Effector memory CD8-positive, alpha-beta T cell (primary cell): ENCODE measurements at regions not wholly inside any gene's neighbourhood (a gene's known extent, or its start where the extent isn't known, plus 50 kb on each side); places are given as distances from the start of the nearest gene placed in this dataset.

Experiments
- ATAC-seq: fragments of 150-1000 bp; cut with Tn5 transposase; replicated peaks from 2 replicates; pipeline ENCODE4 v1.10.0; 2021; ENCODE audit warnings: mild to moderate bottlenecking, moderate library complexity
- DNase-seq, 3 experiments: peaks; one replicate each; pipeline ENCODE4 v3.0.0; 2021
- H3K27ac Mint-ChIP-seq, 2 donors: one replicate each; pipeline ENCODE4 v1.8.0; 2022; ENCODE audit warnings: mild to moderate bottlenecking in 2 of 2, mixed read lengths in 2 of 2, moderate library complexity in 2 of 2
- H3K27me3 Mint-ChIP-seq, 2 donors: one replicate each; pipeline ENCODE4 v1.8.0; 2022; ENCODE audit warnings: mixed read lengths in 2 of 2
- H3K36me3 Mint-ChIP-seq: one replicate; pipeline ENCODE4 v1.8.0; 2022; ENCODE audit warnings: mild to moderate bottlenecking, moderate library complexity, mixed read lengths; ENCODE audit not compliant: insufficient read depth
- H3K4me1 Mint-ChIP-seq, 2 donors: one replicate each; pipeline ENCODE4 v1.8.0; 2022; ENCODE audit warnings: low read depth in 2 of 2, mixed read lengths in 2 of 2
- H3K4me3 Mint-ChIP-seq, 2 donors: one replicate each; pipeline ENCODE4 v1.8.0; 2022; ENCODE audit warnings: mild to moderate bottlenecking in 2 of 2, mixed read lengths in 2 of 2, moderate library complexity in 2 of 2
- H3K9me3 Mint-ChIP-seq, 2 donors: one replicate each; pipeline ENCODE4 v1.8.0; 2022; ENCODE audit warnings: mixed read lengths in 2 of 2

DNA sequence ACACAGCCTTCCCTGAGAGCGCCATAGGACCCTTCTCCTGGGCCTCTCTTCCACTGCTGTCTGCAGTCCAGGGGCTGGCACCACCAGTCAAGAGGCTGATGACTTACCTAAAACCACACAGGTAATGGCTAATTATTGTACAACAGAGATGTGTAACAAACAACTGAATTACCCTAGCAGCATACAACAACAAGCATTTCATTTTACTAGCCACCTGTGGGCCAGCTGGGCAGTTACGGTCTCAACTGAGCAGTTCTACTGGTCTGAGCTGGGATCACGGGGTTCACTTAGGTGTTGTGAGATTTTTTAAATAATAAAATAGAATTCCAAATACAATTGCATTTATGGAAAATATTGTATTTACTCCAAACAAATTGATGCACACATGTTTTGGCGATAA lies 431.9 kb downstream of the TNS3 start:
- H3K27me3 Mint-ChIP-seq, result no peaks in the 10 kb centered on the region
- no peaks in the 10 kb centered on the region for H3K4me1 Mint-ChIP-seq
- ATAC-seq, result no peak
- DNase-seq, result no peak
- peaks cover 9 to 10% of the 10 kb centered on the region in 2 donors for H3K9me3 Mint-ChIP-seq
- no peak overlapping the region for H3K27ac Mint-ChIP-seq
- H3K36me3 Mint-ChIP-seq, result no peaks in the 10 kb centered on the region
- no peak overlapping the region for H3K4me3 Mint-ChIP-seq

GRCh38 chr7:47149208-47149839 lies 432.6 kb downstream of the TNS3 start:
- H3K36me3 Mint-ChIP-seq, result no peaks in the 10 kb centered on the region
- DNase-seq (no peak), ATAC-seq (no peak)
- H3K4me3 Mint-ChIP-seq, result no peak overlapping the region
- H3K27ac Mint-ChIP-seq, result no peak overlapping the region
- peaks cover 9 to 10% of the 10 kb centered on the region in 2 donors for H3K9me3 Mint-ChIP-seq
- H3K4me1 Mint-ChIP-seq, result no peaks in the 10 kb centered on the region
- no peaks in the 10 kb centered on the region for H3K27me3 Mint-ChIP-seq

GRCh38 chr7:47148536-47149207 lies 433.2 kb downstream of the TNS3 start:
- Mint-ChIP-seq H3K4me1 (no peaks in the 10 kb centered on the region), H3K27ac (no peak overlapping the region), H3K4me3 (no peak overlapping the region), H3K27me3 (no peaks in the 10 kb centered on the region), H3K9me3 (peaks cover 9 to 10% of the 10 kb centered on the region in 2 donors), H3K36me3 (no peaks in the 10 kb centered on the region)
- ATAC-seq, result no peak
- DNase-seq, result no peak

DNA sequence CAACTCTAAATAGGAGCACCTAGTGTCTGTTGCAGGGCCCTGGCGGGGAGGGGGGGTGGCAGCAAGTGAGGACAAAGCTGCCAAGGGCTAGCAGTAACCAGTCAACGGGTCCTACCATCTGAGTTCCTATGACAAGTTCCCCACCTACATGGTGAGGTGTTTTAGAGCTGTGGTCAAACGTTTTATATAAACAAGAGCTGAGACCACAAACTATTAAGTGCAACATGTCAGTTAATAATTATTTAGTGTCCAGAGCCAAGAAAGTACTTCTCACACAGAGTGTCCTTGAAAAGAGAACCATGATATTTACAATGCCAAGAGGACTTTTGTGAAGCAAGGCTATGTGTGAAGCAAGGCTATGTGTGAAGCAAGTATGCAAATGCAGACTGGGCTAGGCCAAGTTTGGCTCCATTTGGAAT lies 434.7 kb downstream of the TNS3 start:
- no peak for ATAC-seq
- no peaks in the 10 kb centered on the region for H3K4me1 Mint-ChIP-seq
- no peaks in the 10 kb centered on the region for H3K36me3 Mint-ChIP-seq

DNA sequence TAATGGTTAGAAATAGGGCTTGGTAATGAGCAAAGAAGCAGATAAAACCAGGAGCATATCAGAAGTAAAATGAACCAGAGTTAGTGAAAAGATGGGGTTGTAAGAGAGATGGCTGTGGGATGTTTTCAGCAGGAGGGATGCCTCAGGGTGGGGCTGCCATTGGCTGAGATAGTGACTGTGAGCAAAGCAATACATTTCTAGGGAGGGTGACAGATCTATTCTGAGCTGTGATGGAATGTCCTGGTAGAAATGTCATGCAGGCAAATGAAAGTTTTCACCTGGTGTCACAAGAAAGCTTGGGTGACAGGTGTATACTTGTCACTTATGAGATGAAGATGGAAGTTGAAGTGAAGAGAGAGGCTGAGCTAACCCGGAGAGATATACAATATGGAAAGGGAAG lies 435.9 kb downstream of the TNS3 start:
- H3K4me1 Mint-ChIP-seq, result no peaks in the 10 kb centered on the region
- no peak overlapping the region for H3K27ac Mint-ChIP-seq
- H3K36me3 Mint-ChIP-seq, result no peaks in the 10 kb centered on the region
- no peak for ATAC-seq
- H3K4me3 Mint-ChIP-seq, result no peak overlapping the region
- no peak for DNase-seq
- no peaks in the 10 kb centered on the region for H3K27me3 Mint-ChIP-seq
- peaks cover 8 to 10% of the 10 kb centered on the region in 2 donors for H3K9me3 Mint-ChIP-seq

More for the DNA sequence above, 434.7 kb downstream of the TNS3 start:
- no peaks in the 10 kb centered on the region for H3K27me3 Mint-ChIP-seq
- no peak overlapping the region for H3K4me3 Mint-ChIP-seq
- DNase-seq, result no peak
- H3K27ac Mint-ChIP-seq, result no peak overlapping the region
- peaks cover 9 to 10% of the 10 kb centered on the region in 2 donors for H3K9me3 Mint-ChIP-seq

- no peak overlapping the region for H3K27ac Mint-ChIP-seq
- H3K4me3 Mint-ChIP-seq, result no peak overlapping the region
- no peak for DNase-seq
- no peaks in the 10 kb centered on the region for H3K4me1 Mint-ChIP-seq
- H3K27me3 Mint-ChIP-seq, result no peaks in the 10 kb centered on the region
- peaks cover 7 to 10% of the 10 kb centered on the region in 2 donors for H3K9me3 Mint-ChIP-seq
- H3K36me3 Mint-ChIP-seq, result no peaks in the 10 kb centered on the region
- no peak for ATAC-seq
Observed at GRCh38 chr7:47145186-47145725, 436.7 kb downstream of the TNS3 start.

DNA sequence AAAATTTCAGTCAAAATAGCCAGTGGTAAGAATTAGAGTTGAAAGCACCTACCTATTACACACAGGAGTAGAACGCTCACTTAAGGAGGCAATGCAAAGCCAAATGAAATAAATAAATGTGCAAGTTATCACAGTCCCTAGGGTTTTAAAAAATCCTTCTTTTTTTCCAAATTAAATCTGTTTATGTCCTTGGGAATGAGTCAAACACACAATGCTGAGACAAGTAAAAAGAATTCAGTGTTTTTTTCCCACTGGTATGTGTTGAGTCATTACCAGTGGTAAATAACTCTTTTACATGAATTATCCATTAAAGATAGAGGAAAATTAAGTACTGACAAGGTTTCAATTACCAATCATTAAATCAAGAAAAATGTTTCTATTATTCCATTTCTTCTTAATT lies 438.6 kb downstream of the TNS3 start:
- DNase-seq (no peak), ATAC-seq (no peak)
- H3K4me1 Mint-ChIP-seq, result no peaks in the 10 kb centered on the region
- no peaks in the 10 kb centered on the region for H3K27me3 Mint-ChIP-seq
- no peaks in the 10 kb centered on the region for H3K36me3 Mint-ChIP-seq
- H3K9me3 Mint-ChIP-seq, result peaks cover 7 to 10% of the 10 kb centered on the region in 2 donors
- no peak overlapping the region for H3K27ac Mint-ChIP-seq
- no peak overlapping the region for H3K4me3 Mint-ChIP-seq

GRCh38 chr7:47142867-47143175 lies 439.1 kb downstream of the TNS3 start:
- H3K27ac Mint-ChIP-seq, result no peak overlapping the region
- ATAC-seq, result no peak
- H3K4me3 Mint-ChIP-seq, result no peak overlapping the region
- peaks cover 7 to 10% of the 10 kb centered on the region in 2 donors for H3K9me3 Mint-ChIP-seq
- no peaks in the 10 kb centered on the region for H3K4me1 Mint-ChIP-seq
- DNase-seq, result no peak
- H3K27me3 Mint-ChIP-seq, result no peaks in the 10 kb centered on the region
- H3K36me3 Mint-ChIP-seq, result no peaks in the 10 kb centered on the region

GRCh38 chr7:47142169-47142866 lies 439.6 kb downstream of the TNS3 start:
- DNase-seq, result no peak
- Mint-ChIP-seq H3K4me3 (no peak overlapping the region), H3K4me1 (no peaks in the 10 kb centered on the region), H3K27me3 (no peaks in the 10 kb centered on the region), H3K9me3 (peaks cover 7 to 10% of the 10 kb centered on the region in 2 donors), H3K27ac (no peak overlapping the region), H3K36me3 (no peaks in the 10 kb centered on the region)
- ATAC-seq, result no peak

DNA sequence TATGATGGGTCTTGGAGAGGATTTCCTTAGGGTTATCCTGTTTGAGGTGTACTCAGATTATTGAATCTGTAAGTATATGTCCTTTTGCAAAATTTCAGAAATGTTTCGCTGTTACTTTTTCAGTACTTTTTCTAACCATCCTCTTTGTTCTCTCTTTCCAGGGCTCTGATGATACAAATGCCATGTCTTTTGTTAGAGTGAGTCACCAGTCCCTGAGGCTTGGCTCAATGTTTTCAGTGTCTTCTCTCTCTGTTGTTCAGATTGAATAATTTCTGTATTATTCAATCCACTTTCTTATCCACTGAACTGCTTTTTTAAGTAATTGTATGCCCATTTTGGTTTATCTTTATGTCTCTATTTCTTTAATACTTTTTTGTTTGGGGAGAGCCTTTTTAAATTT lies 449.4 kb downstream of the TNS3 start:
- Mint-ChIP-seq H3K27me3 (no peaks in the 10 kb centered on the region), H3K4me3 (no peak overlapping the region), H3K4me1 (no peaks in the 10 kb centered on the region), H3K36me3 (no peaks in the 10 kb centered on the region), H3K27ac (no peak overlapping the region), H3K9me3 (peaks cover 0 to under 1% of the 10 kb centered on the region in 2 donors)
- DNase-seq (no peak), ATAC-seq (no peak)

DNA sequence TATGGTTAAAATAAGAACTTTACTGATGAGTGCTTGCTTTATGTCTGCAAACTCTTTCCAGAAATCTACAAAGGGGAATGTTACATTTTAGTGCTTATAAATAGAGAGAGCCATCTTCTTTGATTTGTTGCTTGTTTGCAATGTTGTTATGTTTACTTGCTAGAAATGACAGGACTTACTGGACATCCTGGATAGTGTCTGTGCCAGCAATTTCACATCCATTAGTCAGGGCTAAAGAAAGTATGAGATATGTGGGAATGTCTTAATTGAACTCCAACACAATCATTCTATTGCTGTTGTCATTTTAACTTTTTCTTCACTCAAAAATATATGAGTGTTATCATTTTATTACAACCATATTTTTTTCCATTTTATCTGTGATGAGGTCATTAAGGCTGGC lies 453.2 kb downstream of the TNS3 start:
- H3K27ac Mint-ChIP-seq, result no peak overlapping the region
- no peak overlapping the region for H3K4me3 Mint-ChIP-seq
- no peaks in the 10 kb centered on the region for H3K36me3 Mint-ChIP-seq
- no peak for DNase-seq
- H3K27me3 Mint-ChIP-seq, result no peaks in the 10 kb centered on the region
- no peak for ATAC-seq
- peaks cover 4 to 9% of the 10 kb centered on the region in 2 donors for H3K9me3 Mint-ChIP-seq
- no peaks in the 10 kb centered on the region for H3K4me1 Mint-ChIP-seq

GRCh38 chr7:47125529-47125928 lies 456.4 kb downstream of the TNS3 start:
- peaks cover 6 to 9% of the 10 kb centered on the region in 2 donors for H3K9me3 Mint-ChIP-seq
- H3K4me1 Mint-ChIP-seq, result no peaks in the 10 kb centered on the region
- no peaks in the 10 kb centered on the region for H3K36me3 Mint-ChIP-seq
- no peak for DNase-seq
- no peak overlapping the region for H3K27ac Mint-ChIP-seq
- H3K4me3 Mint-ChIP-seq, result no peak overlapping the region
- H3K27me3 Mint-ChIP-seq, result no peaks in the 10 kb centered on the region
- ATAC-seq, result no peak

- H3K9me3 Mint-ChIP-seq, result peaks cover 0 to 7% of the 10 kb centered on the region in 2 donors
- H3K27me3 Mint-ChIP-seq, result peaks cover 0 to 5% of the 10 kb centered on the region in 2 donors
- H3K4me1 Mint-ChIP-seq, result no peaks in the 10 kb centered on the region
- H3K4me3 Mint-ChIP-seq, result no peak overlapping the region
- no peaks in the 10 kb centered on the region for H3K36me3 Mint-ChIP-seq
- DNase-seq, result no peak
- no peak overlapping the region for H3K27ac Mint-ChIP-seq
- no peak for ATAC-seq
Observed at GRCh38 chr7:47119261-47119865, 462.5 kb downstream of the TNS3 start.
